GM19240 (cell line): ENCODE measurements at regions not wholly inside any gene's neighbourhood (a gene's known extent, or its start where the extent isn't known, plus 50 kb on each side); places are given as distances from the start of the nearest gene placed in this dataset.
"Not testable (repeated sequence)": the region's sequence is repeated elsewhere in the genome, so short reads cannot be mapped to it uniquely, and the experiment has no call there.

Experiments used
- DNase-seq: peaks from one replicate; pipeline ENCODE4 v3.0.0; 2011; ENCODE audit warnings: low spot score; ENCODE audit not compliant: insufficient read length

- DNase-seq, result no peak
These were observed 114.1 kb downstream of the RAB38 start for GRCh38 chr11:88061111-88061510.

- DNase-seq, result no peak
These were observed 115.9 kb downstream of the RAB38 start for GRCh38 chr11:88059326-88059725.

GRCh38 chr11:88051396-88051795 lies 123.8 kb downstream of the RAB38 start:
- DNase-seq, result no peak

DNA sequence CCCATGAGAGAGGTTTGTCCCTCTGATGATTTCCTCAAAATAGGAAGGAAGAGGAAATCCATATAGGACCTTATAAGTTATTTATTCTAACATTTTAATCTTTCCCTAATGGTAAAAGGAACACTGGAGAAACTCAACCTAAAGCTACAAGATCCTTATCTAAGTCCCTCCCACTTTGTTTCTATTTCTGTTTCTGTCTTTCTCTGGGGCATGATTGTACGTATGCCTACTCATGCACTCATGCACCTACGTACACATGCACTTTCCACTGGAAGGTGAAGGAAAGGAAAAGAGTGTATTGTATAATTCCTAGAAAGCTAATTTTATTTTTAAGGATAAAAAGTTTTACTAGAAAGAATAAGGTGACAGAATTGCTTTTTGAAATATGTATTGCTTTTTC lies 125.0 kb downstream of the RAB38 start:
- no peak for DNase-seq

GRCh38 chr11:88045288-88045687 lies 130.0 kb downstream of the RAB38 start:
- DNase-seq, result not testable (repeated sequence)

DNA sequence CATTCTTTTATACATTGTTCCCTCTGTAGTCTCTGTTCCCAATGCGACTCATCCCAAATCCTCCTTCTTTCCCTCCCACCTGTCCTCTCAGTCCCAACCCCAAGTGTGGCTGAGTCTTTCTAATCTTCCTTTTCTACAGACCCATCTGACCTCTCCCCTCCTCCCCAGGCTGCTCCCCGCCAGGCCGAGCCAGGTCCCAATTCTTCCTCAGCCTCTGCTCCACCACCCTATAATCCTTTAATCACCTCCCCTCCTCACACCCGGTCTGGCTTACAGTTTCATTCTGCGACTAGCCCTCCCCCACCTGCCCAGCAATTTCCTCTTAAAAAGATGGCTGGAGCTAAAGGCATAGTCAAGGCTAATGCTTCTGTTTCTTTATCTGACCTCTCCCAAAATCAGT lies 130.6 kb downstream of the RAB38 start:
- DNase-seq, result not testable (repeated sequence)

GRCh38 chr11:88043149-88043548 lies 132.1 kb downstream of the RAB38 start:
- DNase-seq, result no peak

DNA sequence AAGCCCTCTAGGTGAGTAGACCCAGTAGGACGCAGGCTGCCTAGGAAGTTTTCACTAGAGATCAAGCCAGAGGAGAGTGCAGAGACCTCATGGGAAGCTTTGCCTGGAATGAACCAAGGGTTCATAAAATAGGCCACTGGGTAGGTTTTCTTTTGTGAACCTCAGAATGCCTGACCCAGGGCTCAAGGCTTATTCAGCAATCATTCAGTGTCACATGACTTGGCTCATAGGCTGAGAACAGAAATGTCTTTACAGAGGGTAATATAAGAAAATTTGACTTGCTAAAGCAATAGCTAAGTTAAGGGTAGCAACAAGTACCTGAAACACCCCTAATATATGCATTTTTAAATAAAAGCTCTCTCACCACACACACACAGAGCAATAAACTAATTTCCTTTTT lies 132.6 kb downstream of the RAB38 start:
- no peak for DNase-seq

DNA sequence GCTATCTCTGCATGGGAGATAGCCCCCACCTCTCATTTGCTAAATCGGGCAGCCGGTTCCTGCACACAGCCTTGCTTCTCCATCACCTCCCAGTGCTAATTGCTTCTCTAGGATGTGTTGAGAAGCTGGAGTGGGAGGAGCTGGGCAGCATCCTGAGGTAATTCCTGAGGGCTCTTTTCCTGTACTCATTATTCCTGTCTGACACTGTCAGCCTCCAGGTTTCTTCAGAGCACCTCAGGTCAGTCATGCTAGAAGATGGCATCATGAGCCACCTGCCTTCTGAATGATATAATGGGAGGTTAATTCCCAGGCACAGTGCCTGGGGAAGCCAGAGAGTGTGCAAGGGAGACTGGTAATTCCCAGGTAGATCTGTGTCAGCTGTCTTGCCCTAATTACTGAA lies 133.0 kb downstream of the RAB38 start:
- no peak for DNase-seq

- no peak for DNase-seq
These were observed 133.6 kb downstream of the RAB38 start for GRCh38 chr11:88041679-88042078.

- DNase-seq, result no peak
These were observed 135.1 kb downstream of the RAB38 start for GRCh38 chr11:88040148-88040496.

DNA sequence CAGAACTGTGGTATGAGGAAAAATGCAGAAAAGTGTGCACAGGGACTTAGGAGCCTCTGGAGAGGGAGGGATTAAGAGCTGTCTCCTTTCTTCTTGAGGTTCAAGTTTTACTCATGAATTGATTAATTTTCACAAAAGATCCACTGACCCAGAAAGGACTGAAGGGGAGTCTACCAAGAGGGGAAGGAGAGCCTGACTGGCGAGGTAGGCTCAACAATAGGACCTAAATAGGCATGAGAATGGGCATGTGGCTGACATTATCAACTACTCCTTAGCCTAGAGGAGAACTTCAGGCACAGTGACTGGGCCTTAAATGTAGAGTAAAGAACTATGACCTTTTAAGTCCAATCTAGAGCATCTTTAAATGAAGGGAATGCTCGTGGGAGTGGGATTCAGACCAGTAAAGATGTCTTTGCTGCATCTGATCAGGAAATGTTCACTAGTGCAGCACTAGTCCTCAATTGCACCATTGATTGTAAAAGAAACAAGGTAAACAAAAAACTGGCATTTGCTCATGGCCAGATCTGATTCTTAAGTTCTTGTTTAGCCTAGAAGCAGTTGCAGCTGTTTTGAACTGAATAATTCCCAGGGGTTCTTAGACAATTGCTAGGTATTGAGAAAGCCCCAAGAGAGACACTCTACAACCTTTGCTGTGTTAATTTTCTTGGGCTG lies 135.6 kb downstream of the RAB38 start:
- no peak for DNase-seq

DNA sequence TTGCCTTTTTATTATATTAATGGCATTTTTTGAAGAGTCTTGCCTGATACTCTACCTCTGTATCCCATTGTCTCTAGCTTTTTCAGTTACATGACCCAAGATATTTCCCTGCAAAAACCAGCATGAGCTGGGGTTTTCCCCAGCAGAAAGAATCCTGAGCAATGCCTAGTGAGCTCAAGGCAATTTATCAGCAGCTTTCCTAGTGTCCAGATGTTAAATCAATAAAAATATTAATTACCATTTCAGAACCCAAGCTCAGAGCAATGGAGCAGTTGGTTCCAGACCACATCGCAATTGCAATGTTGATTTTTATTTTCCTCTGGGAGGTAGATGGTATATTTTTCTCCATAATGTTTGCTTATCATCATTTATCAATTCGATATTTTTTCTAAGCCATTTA lies 137.2 kb downstream of the RAB38 start:
- DNase-seq, result no peak

DNA sequence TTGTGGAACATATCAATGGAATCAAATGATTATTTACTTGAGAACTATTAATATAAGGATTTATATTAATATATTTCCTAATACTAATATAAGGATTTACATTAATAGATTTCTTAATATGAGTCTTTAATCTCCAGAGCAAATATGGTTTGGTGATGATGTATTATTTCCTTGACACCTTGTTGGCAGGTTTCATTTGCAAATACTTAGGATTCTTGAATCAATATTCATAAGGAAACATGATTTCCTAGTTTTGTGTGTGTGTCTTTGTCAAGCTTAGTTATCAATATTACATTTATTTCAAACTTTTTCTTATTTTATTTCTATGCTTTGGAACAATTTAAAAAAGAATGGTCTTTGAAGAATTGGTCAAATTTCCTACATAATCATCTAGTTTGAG lies 138.5 kb downstream of the RAB38 start:
- no peak for DNase-seq

DNA sequence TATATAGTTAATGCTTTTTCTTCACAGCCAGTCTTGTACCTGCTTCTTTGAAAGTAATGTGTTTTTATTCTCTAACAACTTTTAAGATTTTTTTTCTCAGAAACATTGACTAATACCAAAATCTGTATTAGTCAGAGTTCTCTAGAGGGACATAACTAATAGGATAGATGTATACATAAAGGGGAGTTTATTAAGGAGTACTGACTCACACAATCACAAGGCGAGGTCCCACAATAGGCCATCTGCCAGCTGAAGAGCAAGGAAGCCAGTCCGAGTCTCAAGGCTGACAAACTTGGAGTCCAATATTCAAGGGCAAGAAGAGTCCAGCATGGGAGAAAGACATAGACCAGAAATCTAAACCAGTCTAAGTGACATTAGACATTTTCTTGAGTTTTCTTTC lies 140.0 kb downstream of the RAB38 start:
- no peak for DNase-seq

- DNase-seq, result no peak
These were observed 157.6 kb downstream of the RAB38 start for GRCh38 chr11:88017666-88018065.

- no peak for DNase-seq
These were observed 158.7 kb downstream of the RAB38 start for GRCh38 chr11:88016392-88017170.

- no peak for DNase-seq
These were observed 160.1 kb downstream of the RAB38 start for GRCh38 chr11:88015170-88015569.

DNA sequence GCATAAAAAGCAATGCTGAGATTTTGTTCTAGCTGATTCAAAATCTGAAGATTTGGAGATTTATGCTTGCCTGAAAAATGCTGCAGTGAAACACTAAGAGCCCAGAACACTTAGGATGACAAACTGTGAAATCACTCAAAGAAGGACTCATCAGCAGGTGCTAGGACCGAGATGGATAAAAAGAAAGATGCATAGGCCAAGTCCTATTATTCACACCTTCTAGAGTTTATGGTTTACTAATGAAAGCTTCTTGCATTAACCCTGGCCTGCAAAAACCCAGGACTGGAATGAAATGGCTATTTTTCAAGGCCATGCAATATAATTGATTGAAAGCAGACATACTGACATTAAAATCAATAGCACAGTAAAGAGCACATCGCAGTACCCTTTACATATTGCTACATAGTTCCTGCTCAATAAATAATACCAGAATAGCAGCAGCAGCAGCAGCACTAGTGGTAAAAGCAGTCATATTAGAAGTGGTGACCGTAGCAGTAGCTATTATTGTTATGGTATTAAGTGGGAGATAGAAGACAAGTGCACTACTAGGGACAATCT lies 161.7 kb downstream of the RAB38 start:
- DNase-seq, result no peak

- DNase-seq, result no peak
These were observed 162.8 kb downstream of the RAB38 start for GRCh38 chr11:88012456-88012855.

DNA sequence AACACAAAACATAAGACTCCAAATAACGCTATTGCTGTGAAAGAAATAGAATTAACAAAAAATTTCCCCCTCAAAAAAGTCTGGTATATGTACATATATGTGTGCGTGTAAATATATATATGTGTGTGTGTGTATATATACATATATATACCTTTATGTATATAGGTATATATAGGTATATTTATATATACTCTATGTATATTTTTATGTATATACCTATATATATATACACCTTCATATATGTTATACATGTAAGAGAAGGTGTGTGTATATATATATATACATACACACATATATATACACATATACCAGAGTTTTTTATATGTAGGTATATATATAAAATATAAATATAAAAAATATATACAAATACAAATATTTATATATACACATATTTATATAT lies 199.2 kb downstream of the RAB38 start:
- no peak for DNase-seq

- no peak for DNase-seq
These were observed 200.4 kb downstream of the RAB38 start for GRCh38 chr11:87974797-87975196.

- no peak for DNase-seq
These were observed 203.1 kb downstream of the RAB38 start for GRCh38 chr11:87972133-87972532.
